ENCODE measurements at regions not wholly inside any gene's neighbourhood (a gene's known extent, or its start where the extent isn't known, plus 50 kb on each side); places are given as distances from the start of the nearest gene placed in this dataset.

GRCh38 chr6:1113916-1114540 is 197.9 kb upstream of the FOXQ1 start (continued):
- TF ChIP-seq NR2F1 (conservative IDR thresholded peaks at IDR 0.05), result no peak

GRCh38 chr6:1111361-1111760 is 200.5 kb upstream of the FOXQ1 start:
- H2AFZ ChIP-seq (ENCODE audit: control insufficient read depth, low read depth, low read length), result no peak overlapping the region
- H3K4me3 ChIP-seq, result no peak overlapping the region
- intact Hi-C loops (cut with micrococcal nuclease; ENCODE audit: unreplicated experiment), result no loop called here
- H3K4me2 ChIP-seq (ENCODE audit: control insufficient read depth, insufficient read depth), result no peak overlapping the region
- H3K4me1 ChIP-seq (ENCODE audit: control insufficient read depth, insufficient read depth, low read length), result no peaks in the 10 kb centered on the region
- ChIA-PET CTCF (no interaction called here), SMC1A (ENCODE audit: uncharacterized antibody, unreplicated experiment) (interaction anchor here (0.8 kb wide), 1 partner anchor 42 kb away, joined by 4 read pairs; no protein-coding TSS in a partner anchor), RAD21 (ENCODE audit: unreplicated experiment) (no interaction called here), POLR2A (no interaction called here)
- BruUV-seq (replicated peaks), result no TSS peak
- no peaks in the 10 kb centered on the region for H3K27me3 ChIP-seq (replicated peaks in 1 of 2; ENCODE audit: control insufficient read depth in 2 of 2, insufficient read depth in 2 of 2, low read length in 1 of 2)
- H3K79me2 ChIP-seq (ENCODE audit: control insufficient read depth, insufficient read depth, low read length), result no peaks in the 10 kb centered on the region
- H4K20me1 ChIP-seq (ENCODE audit: control insufficient read depth, insufficient read depth), result no peaks in the 10 kb centered on the region
- in situ Hi-C loops (cut with MboI), result no loop called here
- H3K9me3 ChIP-seq (replicated peaks; ENCODE audit: control insufficient read depth, insufficient read depth, low read length), result no peaks in the 10 kb centered on the region
- no peaks in the 10 kb centered on the region for H3K36me3 ChIP-seq (ENCODE audit: control insufficient read depth in 2 of 2, insufficient read depth in 2 of 2, low read length in 1 of 2)
- FAIRE-seq (no peak), ATAC-seq (no peak), DNase-seq (ENCODE audit: low read depth, low spot score) (no peak)
- WGBS (ENCODE audit: insufficient coverage, insufficient replicate concordance, low lambda C conversion rate, missing lambda C conversion rate), result 13% methylated on average over 6 of the region's 6 CpGs
- no peak overlapping the region for H3K27ac ChIP-seq (ENCODE audit: control insufficient read depth, insufficient read depth)
- no peak overlapping the region for H3K9ac ChIP-seq (ENCODE audit: control insufficient read depth, insufficient read depth, low read length)
- TF ChIP-seq RFX5 (IDR thresholded peaks at IDR 0.05; ENCODE audit: low read depth, low read length) (no peak), MTA2 (IDR thresholded peaks at IDR 0.05; ENCODE audit: low read depth) (no peak), CUX1 (IDR thresholded peaks at IDR 0.05; ENCODE audit: insufficient replicate concordance, low read depth, low read length) (no peak), CEBPB (IDR thresholded peaks at IDR 0.05; ENCODE audit: borderline replicate concordance in 1 of 2, low read depth in 2 of 2, low read length in 2 of 2) (no peak), CEBPZ (IDR thresholded peaks at IDR 0.05; ENCODE audit: low read depth, low read length) (no peak), HSF1 (IDR thresholded peaks at IDR 0.05; ENCODE audit: low read depth, low read length) (no peak), CBX5 (IDR thresholded peaks at IDR 0.05; ENCODE audit: low read depth) (no peak), CBFB (IDR thresholded peaks at IDR 0.05; ENCODE audit: low read depth) (no peak), ZBED1 (IDR thresholded peaks at IDR 0.05; ENCODE audit: borderline replicate concordance) (no peak)

Data from GM12878 (cell line).